GM10266 (cell line): ENCODE measurements at regions not wholly inside any gene's neighbourhood (a gene's known extent, or its start where the extent isn't known, plus 50 kb on each side); places are given as distances from the start of the nearest gene placed in this dataset.

Source experiments
- DNase-seq: peaks from one replicate; pipeline ENCODE4 v3.0.0; 2012; ENCODE audit errors: extremely low spot score
- TF ChIP-seq, protein P1 (sequence below): IDR thresholded peaks from 2 replicates; pipeline ENCODE4 v1.5.1; 2012; ENCODE audit warnings: mild to moderate bottlenecking, low read depth; ENCODE audit not compliant: control insufficient read depth, insufficient read depth; ENCODE audit errors: missing control alignments

DNA sequence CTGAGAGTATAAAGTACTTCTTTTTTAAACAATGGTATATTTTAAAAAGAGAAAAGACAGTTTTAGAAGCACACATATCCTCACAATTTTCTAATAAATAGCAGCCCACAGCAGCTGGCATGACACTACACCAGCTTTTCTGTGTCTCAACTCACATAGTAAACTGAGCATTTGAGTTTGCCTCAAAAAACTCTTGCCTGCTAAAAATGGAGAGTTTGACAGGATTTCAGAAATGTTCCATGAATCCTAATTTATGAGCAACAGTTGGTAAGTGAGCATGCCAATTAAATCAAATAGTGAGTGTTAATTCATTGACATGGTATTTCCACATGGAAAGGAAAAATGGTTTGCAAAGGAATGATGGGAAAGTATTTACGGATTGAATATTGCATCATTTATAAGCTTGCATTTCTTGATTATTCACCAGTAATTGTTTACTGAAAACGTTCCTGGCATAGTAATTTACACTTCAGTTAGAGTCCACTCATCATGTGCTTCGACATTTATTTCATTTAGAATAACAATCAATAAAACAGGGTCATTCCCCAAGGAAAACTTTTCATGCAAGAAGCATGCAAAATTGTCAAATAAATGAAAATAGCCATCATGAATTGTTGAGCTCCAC, 323.0 kb downstream of the EFNB2 start:
- TF ChIP-seq, protein P1, sequence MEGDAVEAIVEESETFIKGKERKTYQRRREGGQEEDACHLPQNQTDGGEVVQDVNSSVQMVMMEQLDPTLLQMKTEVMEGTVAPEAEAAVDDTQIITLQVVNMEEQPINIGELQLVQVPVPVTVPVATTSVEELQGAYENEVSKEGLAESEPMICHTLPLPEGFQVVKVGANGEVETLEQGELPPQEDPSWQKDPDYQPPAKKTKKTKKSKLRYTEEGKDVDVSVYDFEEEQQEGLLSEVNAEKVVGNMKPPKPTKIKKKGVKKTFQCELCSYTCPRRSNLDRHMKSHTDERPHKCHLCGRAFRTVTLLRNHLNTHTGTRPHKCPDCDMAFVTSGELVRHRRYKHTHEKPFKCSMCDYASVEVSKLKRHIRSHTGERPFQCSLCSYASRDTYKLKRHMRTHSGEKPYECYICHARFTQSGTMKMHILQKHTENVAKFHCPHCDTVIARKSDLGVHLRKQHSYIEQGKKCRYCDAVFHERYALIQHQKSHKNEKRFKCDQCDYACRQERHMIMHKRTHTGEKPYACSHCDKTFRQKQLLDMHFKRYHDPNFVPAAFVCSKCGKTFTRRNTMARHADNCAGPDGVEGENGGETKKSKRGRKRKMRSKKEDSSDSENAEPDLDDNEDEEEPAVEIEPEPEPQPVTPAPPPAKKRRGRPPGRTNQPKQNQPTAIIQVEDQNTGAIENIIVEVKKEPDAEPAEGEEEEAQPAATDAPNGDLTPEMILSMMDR, result no peak
- DNase-seq, result no peak

DNA sequence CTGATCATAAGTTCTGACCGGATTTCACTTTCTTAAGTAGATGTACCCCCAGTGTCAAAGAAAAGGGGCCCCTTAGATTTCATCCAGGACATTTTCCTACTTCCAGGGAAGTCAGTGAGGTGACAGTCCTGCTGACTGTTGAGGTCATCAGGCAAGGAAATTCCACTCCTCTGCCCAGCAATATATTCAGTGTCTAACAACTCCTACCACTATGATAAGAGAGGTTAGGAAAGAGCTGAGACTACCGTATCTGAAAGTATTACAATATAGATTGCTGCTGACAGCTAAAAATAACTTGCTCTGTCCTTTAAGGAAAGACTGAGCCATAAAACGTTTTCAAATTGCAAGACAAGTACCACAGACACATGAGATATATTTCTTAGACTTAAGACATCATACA, 325.1 kb downstream of the EFNB2 start:
- TF ChIP-seq, protein P1, result no peak
- no peak for DNase-seq

DNA sequence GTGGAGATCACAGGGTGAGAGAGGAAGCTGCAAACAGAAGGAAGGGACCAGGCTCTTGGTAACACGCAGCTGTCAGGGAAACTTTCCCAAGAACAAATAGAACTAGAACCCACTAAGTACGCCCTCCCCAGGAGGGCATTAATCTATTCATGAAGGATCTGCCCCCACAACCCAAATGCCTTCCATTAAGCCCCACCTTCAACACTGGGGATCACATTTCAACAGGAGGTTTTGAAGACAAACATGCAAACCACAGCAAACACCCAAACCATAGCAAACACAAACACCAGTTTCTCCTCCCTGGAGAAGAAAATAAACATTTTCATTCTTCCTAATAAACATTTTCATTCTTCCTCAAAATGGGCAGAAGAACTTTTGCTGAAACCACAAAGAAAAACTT, 329.6 kb downstream of the EFNB2 start:
- TF ChIP-seq, protein P1, result no peak
- DNase-seq, result no peak

DNA sequence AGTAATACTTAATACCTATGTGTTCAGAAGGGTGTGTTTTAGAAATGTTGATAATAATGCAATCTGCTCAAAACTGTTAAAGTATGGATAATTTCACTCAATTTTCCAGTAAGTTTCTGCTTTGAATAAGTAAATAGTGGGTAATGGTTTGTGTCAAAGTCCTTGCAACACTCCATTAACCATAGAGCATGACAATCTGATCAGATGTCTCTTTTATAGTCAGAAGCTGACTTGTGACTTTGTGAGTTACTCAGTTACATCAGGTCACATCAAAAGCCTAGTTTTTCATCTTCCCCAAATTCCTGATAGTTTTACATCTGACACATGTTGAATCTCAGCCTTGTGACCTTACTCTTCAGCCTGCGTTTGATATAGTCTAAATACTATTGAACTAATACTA, 338.0 kb downstream of the EFNB2 start:
- TF ChIP-seq, protein P1, result no peak
- DNase-seq, result no peak

DNA sequence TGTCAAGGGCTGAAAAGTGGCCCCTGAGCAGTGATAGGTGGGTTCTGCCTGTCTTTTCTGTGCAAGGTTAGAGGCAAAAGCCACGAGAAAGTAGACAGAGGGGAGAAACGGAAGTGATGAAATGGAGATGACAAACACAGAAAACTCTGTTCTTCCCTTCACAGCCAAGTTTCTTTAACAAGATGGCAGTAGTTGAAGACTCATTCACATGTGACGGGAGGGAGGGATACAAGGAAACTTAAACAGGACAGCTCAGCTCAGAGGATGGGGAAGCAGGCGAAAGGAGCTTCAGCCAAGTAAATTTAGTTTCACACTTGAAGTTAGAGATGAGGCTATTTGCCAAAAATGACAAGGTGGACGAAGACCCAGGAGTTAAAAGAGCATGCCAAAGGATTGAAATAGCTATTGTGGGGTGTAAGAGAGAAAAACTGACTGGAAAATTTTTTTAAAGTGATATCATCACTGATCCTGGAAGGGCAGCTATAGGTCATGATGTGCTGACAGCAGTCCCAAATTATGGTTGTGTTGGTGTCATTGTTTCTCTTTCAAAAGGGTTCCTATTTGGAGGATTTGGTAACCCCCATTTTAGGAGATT, 347.9 kb downstream of the EFNB2 start:
- TF ChIP-seq, protein P1, result no peak
- DNase-seq, result no peak

DNA sequence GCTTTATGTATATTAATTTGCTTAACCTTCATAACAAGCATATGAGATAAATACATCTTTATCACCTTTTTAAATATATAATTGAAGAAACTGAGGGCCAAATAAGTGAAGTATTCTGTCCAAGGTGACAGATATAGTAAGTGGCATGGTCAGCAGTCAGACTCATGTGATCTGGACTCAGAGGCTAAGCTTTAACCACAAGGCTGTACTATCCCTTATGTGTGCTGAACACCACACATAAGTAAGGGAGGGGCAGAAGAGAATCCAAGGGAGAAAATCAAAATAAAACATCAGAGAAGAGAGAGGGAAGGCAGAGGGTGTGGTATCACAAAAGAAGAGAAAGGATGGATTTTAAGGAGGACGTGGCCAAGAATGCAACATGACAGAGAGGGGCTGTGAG, 348.4 kb downstream of the EFNB2 start:
- DNase-seq, result no peak
- TF ChIP-seq, protein P1, result no peak

DNA sequence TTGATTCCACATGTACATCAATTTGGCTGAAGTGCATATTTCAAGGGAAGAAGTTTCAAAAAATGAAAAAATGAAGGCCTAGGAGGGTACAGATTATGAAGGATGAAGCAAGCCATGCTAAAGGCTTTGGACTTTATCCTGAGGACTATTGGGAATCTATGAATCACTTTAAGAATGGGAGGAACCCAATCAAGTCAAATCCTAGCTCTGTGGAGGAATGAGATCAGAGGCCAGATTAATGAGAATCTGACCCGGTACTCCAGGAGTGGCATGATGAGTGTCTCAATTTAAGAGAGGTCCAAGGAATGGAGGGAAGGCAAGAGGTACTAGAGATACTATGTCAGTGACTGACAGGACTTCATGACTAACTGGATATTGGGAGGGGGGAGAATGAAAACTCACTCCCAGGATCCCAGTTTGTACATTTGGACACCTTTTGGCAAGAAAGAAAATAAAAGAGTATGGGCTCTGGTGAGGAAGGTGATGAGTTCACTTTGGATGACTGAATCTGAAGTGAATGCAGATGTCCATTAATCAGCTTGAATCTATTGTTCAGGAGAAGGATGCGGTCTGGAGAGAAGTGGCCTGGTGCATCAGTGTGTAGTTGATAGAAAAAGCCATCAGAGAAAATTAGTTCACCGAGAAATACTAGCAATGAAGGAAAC, 349.0 kb downstream of the EFNB2 start:
- no peak for DNase-seq
- TF ChIP-seq, protein P1, result no peak
